H1 (cell line): ENCODE measurements at regions not wholly inside any gene's neighbourhood (a gene's known extent, or its start where the extent isn't known, plus 50 kb on each side); places are given as distances from the start of the nearest gene placed in this dataset.

Source experiments
- EZH2 ChIP-seq: fragments of 200-600 bp; sonication (generic); IDR thresholded peaks from 2 replicates; pipeline ENCODE4 v1.7.1; 2012; ENCODE audit warnings: low read depth, mild to moderate bottlenecking, moderate library complexity, low read length, inconsistent platforms; ENCODE audit not compliant: severe bottlenecking
- HDAC6 ChIP-seq: IDR thresholded peaks from one replicate; pipeline ENCODE4 v1.7.1; 2012; ENCODE audit warnings: low read depth, mild to moderate bottlenecking, inconsistent platforms, low read length, moderate library complexity
- NRF1 ChIP-seq: IDR thresholded peaks from 2 replicates; pipeline ENCODE4 v1.6.1; 2011; ENCODE audit warnings: mild to moderate bottlenecking, low read depth, low read length, improper control_type of control experiment
- RXRA ChIP-seq: IDR thresholded peaks from 2 replicates; pipeline ENCODE4 v1.6.1; 2011; ENCODE audit warnings: low read depth, mild to moderate bottlenecking, low read length, moderate library complexity; ENCODE audit not compliant: insufficient read depth
- SIRT6 ChIP-seq: IDR thresholded peaks from one replicate; pipeline ENCODE4 v1.7.1; 2012; ENCODE audit warnings: low read length, inconsistent platforms
- SP2 ChIP-seq: IDR thresholded peaks from 2 replicates; pipeline ENCODE4 v1.6.1; 2012; ENCODE audit warnings: mild to moderate bottlenecking, low read length, inconsistent platforms
- TEAD4 ChIP-seq: IDR thresholded peaks from 2 replicates; pipeline ENCODE4 v1.6.1; 2012; ENCODE audit warnings: low read depth, low read length, inconsistent platforms, mixed read lengths

GRCh38 chr6:56807326-56807988 is 147.4 kb upstream of the BEND6 start (continued):
- no peak for TF ChIP-seq SP2
- no peak for TF ChIP-seq TEAD4
- TF ChIP-seq HDAC6: no peak
- TF ChIP-seq NRF1: no peak
- TF ChIP-seq EZH2: no peak
- TF ChIP-seq SIRT6: no peak
- TF ChIP-seq RXRA: no peak
